Hematopoietic multipotent progenitor cell treated with erythropoietin and hydrocortisone succinate and interleukin-3 and kit ligand, for 15 days (in vitro differentiated cells): ENCODE measurements at regions not wholly inside any gene's neighbourhood (a gene's known extent, or its start where the extent isn't known, plus 50 kb on each side); places are given as distances from the start of the nearest gene placed in this dataset.
A peak's percentile ranks its signal among the peaks of the same experiment; 100 is the strongest.
"Not testable (repeated sequence)": the region's sequence is repeated elsewhere in the genome, so short reads cannot be mapped to it uniquely, and the experiment has no call there.

Experiments
- DNase-seq: peaks from one replicate; pipeline ENCODE4 v3.0.0-alpha.2; 2015; ENCODE audit warnings: low spot score

DNA sequence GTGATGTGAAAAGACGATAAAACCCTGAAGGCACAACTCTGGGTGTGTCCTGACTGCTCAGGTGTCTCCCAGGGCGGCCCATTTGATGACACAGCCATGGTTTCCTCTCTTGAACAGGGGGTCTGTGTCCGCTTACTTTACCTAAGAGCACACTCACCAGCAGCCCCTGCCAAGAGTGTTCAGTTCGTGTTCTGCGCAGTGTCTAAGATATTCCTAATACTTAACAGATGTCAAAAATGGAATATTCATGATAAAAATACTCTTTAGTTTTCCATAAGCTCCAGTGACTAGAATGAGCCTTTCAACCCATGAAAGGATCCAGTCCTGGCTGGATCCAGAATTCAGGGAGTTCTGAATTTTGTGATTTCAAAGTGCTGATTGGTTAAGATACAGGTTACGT is 492.4 kb downstream of the TNS3 start:
- no peak for DNase-seq

DNA sequence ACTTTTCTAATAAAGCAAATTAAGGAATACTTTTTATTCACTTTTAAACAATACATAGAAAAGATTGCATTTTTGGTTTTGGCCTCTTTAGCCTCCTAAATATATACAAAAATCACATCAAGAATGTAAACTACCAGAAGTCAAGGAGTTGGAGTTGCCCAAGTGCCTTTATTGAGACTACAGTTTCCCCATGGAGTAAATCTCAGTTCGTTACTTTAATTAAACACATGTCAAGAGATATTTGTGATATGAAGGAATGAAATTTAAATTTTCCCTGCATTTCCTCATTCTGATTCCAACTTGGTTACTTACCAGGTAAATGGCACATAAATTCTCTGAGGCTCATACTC is 492.9 kb downstream of the TNS3 start:
- no peak for DNase-seq

DNA sequence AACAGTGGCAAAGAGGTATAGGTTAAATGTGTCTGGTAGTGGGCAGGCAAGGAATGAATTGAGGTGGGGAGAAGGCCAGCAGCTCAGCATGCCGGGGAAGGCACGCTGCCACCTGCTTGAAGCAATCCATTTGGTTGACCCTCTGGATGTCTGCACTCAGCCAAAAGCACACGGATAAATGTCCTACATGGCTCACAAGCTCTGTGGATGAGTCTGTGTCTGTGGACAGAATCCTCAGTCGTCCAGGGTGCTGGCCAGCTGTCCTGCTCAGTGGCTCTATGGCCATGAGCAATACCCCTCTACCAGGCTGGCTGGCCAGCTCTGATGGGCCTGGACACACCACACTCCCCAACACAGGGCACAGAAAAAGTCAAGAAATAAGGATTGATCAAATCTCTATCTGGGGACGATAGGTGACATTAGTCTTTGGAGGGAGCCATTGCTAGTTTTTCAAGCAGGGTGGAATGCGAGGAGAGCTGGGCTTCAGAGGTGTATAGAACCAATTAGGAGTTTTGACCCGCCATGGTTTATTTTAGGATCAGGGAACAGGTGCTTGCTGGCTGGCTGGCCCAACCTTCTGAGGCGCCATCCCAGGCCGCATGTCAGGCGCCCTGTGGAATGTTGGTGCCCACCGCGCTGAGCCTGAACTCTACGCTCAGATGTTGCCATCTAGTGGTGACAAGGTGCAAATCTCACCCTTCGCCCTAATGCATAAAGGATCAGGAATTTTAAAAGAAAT is 493.4 kb downstream of the TNS3 start:
- peak; percentile 28 for DNase-seq

DNA sequence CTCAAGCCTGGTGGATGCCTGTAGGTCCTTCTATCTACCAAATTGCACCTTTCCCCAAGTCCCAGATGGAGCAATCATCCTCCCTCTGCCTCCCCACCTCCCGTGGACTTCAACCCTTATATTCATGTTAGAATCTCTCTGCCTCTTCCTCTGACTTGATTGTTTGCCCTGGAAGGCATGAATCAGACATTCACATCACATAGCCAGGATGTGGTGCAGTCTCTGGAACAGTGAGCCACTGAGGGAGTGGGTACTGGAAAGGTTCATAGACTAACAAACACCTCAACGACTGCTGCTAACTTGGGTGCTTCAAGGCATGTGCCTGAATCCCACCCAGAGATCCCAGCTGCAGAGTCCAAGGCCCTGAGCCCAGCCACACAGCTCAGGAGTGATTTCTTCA is 494.0 kb downstream of the TNS3 start:
- DNase-seq, result no peak

DNA sequence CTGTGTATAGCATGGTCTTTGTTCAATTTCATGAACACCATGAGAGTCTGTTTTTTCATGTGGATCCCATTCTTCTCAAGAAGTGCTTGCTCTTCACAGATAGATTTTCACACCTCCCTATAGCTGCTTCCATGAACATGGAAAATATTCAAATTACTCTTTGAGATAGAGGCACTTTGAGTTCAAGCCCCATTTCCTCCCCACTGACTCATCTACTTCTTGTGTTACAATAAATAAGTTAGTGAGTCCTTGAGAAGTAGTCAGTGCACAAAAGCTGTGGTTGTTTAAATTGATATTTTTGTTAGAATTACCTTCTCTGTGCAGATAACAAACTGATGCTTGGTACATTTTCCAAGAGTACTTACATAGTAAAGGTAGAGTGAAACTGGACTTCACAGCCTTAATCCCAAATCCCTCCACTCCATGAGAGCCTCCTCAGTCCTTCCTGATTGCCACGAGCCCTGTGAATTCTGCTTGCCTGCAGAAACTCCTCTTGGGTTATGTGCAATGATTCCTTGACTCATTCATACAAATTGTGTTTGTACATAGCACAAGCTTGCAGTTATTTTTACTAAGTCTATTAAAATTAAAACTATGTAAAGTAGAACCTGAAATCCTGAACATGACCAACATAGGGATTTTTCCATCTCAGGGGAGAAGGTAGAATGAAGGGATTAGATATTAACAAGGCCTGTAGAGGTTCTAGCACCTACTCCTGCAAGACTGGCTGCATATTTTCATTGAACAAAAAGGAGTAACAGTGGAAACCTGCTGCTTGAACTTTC is 496.2 kb downstream of the TNS3 start:
- no peak for DNase-seq

DNA sequence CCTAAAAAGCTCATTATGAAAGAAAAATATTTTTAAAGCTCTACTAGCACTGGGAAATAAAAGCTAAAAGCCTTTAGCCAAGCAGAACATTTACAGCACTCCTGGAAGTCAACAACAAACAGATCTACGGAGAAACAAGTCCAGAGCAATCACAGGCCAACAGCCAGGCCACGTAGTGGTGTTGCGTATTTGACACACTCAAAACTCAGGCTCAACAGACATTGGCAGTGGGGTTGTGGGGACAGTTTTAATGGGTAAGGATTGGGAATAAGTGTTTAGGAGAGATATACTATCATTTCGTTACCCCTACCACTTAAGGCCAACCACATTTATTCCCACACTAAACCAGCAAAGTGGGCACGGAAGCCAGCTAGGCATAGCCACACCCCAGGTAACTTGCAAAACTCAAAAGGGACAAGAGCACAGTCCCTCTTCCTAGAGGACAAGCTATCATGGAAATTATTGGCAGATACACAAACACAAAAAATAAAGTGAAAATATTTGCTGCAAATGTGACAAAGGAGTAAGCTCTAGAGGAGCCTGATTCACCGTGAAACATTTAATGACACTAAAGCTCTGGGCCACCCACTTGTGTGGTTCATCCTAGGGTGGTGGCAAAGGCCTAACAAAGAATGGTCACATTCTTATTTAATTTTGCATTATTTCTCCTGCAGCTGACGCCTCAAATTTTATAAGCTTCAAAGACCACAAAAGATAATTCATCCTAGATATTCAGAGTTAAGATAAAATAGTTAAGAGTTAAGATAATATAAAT is 498.2 kb downstream of the TNS3 start:
- DNase-seq, result no peak

DNA sequence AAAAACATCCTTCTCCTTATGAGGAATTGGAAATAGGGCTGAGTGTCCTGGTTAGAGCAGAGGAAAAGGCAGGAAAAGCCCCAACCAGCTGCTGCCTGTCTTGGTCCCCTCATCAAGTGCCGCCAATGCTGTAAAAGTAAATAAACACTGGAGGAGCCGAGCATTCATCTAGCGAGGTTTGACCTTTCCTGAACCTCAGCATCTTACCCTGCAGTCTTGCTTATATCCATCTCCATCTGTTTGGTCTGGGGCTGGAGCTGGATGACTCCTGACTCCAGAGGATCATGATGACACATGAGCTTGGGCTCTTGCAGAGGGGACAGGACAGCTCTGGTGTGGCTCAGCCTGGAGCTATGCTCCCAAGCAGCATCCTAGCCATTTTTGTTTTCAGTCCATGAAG is 501.1 kb downstream of the TNS3 start:
- DNase-seq, result no peak

DNA sequence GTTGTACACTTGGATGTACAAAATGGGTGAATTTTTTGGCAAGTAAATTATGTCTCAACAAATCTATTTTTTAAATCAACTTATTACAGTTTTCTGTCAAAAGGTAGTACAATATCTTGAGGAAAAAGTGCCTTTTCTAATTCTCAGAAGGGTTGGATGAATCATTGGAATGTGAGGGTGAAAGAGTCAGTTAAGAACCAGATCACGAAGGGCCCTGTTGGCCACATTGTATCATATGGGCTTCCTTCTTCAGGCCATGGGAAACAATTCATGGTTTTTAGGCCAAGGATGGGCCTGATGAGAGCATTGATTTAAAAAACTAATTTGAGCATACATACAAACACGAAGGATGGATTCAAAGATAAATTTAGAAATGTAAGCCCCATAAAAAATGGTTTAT is 503.7 kb downstream of the TNS3 start:
- DNase-seq, result no peak

DNA sequence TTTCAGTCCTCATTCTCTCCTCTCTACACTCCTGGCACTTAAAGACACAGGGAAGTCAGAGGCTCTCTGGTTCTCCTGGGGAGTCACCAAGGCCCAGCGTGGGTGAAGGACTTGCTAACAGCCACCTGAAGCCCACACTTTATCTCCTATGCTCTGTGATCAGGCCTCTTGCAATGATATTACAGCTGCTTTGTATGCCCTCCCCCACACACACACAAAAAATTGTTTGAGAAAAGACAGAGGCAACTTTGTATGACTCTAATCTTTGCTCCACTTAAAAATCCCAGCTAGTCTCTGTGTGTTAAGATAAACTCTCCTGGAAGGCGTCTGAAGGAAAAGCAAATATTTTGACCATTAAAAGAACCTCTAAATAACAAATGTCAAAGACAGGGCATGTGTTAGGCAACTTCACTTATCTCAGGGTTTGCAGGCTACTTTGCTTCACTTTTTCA is 507.2 kb downstream of the TNS3 start:
- DNase-seq, result no peak

DNA sequence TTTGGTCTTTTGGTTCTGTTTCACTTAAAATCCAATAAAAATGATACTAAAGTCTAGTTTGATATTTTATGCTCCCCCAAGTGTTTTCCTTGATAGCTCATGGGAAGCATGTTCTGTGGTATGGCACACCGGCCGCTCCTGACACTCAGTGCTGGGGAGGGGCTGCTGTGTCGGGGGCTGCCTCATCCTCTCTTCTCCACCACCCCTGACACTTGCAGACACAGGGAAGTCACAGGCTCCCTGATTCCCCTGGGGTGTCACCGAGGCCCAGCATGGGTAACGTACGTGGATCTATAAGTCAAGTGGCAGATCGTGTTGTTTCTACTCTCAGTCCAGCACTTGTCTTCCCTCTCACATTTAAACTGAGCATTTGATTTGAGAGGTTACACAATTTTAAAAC is 508.6 kb downstream of the TNS3 start:
- DNase-seq, result no peak

DNA sequence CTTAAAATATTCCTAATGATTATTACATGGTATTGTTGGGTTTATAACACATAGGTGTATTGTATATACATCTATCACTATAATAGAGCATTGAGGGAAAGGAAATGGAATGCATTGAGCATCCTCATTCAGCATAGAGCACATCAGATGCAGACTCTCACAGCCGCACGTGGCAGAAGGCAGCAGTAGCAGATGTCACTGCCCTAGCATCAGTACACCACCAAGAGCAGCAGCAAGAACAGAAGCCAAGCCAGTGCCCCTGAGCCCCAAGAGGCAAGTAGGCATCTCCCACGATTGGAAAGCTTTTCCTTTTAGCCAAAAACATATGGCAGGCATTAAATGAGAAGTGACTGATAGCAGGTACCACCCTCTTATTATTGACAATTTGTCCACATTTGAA is 510.0 kb downstream of the TNS3 start:
- no peak for DNase-seq

DNA sequence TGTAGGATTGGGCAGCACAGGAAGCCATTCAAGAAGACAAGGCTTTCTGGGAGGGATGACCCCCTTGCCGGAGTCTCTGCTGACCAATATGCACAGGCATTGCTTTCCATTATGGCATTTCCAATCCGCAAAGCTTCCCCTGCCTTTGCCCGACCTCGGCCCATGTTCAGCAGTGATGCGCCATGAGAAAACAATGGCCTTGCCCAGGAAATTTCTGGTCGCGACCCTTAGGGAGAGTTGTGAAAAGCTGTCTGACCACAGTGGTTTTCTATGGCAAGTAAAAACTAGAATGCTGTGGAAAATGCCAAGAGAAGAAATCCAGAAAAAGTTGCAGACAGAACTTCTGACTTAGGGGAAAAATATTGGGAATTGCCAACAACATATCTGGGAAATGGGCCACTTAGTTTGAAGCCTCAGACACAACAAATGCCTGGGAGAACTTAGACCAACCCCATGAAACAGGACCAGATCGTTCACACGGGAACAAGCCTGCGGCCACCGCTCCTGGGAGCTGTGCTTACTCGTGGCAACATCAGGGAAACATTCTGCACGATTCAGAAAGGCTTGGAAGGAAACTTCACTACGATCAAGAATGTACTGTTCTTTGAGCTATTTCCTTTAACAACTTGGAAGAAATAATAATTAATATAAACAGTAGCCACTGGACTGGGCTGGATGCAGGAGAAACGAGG is 512.4 kb downstream of the TNS3 start:
- DNase-seq, result no peak

DNA sequence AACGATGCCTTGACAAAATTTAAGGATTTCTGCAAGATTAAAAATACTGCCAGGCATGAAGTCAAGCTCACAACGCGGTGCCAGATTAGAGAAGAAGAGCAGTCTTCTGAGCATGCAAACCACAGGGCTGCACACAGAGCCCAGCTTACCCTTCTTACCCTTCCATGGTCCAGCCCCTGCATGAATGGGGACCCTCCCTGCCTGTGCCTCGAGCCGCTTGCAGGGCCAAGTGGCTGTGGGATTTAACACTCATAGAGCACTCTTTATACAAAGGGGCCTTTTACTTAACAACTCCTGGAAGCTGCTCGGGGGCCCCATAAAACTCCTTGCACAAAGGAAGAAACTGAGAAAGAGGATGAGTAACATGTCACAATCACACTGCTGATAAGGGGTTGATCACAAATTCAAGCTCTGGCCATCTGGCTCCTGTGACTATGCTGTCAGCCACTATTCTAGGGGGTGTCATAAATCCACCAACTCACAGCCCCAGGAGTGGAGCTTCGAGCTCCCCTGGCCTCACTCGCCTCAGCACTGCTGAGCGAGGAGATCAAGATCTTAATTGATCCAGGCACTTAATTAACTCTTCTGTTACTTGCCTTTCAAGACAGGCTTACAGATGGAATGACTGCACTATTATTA is 514.8 kb downstream of the TNS3 start:
- no peak for DNase-seq

DNA sequence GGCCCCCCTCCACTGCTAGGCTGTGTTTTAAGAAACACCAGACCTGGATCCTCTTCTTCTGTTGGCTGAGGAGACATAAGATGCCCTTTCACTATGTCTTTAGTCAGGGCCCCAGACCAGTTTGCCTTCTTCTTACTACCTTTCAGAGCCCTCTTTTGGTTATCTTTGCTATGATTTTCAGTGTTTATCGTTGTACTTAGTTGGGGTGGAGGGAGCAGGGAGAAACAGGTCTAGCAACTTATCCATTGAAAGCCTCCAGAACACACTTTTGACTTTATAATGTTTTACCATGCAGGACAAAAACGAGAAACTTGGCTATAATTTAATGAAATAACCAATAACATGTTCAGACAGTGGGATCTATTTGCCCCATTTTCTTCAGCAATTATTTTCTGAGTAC is 525.2 kb downstream of the TNS3 start:
- no peak for DNase-seq

DNA sequence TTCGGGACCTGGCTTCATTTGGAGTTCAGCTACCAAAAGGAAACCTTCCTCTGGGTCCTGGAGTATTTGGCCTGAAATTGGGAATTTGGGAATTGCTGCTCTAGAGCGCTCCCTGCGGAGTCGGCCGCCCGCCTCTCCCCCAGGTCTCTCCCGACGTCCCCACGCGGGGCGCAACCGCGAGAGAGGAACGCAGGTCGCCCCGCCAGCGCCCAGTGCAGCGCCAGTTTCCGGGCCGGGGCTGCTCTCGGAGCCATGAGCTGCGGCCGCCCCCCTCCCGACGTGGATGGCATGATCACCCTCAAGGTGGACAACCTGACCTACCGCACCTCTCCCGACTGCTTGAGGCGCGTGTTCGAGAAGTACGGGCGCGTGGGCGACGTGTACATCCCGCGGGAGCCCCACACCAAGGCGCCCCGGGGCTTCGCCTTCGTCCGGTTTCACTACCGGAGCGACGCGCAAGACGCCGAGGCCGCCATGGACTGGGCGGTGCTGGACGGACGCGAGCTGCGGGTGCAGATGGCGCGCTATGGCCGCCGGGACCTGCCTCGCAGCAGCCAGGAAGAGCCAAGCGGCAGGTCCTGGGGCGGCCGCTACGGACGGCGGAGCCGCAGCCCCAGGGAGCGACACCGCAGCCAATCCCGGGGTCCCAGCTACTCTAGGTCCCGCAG is 529.2 kb downstream of the TNS3 start:
- not testable (repeated sequence) for DNase-seq

DNA sequence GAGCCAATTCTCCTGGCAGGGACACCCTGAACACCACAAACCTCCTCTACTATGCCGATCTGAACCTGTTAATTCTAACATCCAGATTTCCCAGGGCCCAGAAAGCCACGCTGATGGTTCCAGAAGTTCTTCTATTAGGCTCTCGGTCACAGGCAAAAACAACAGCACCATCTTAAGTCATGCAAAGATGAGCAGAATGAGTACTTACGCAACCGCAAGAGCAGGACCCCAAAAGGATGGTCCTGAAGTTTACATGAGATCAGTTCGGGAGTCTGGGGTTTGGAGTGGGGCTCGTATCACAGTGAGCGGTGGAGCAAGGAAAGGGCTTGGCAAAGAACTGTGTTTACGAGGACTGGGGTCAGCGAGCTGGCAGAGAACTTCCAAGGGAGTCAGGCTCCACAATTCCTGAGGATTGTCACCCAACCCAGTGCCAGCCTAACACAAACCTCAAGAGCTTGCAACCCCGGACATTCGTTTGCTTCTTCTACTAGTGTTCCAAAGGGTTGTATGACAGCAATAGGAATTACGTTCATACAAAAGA is 532.6 kb downstream of the TNS3 start:
- no peak for DNase-seq

DNA sequence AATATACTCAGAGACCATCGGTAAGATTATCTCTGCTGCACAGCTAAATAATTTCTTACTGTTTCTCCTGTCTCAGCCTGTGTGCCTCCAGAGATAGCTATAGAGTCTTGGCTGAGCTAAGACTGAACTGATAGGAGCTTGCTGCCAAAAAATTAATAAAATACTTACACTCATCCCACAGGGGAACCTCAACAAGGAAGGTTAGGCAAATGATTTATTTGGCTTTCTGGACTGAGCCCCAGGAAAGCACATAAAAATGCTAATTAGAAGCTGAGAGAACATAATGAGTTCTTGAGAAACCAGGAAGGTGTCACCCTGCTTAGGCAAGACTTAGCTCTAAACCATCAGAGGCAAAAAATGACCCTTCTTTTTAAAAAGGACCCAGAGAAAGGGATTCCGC is 534.5 kb downstream of the TNS3 start:
- DNase-seq, result no peak

DNA sequence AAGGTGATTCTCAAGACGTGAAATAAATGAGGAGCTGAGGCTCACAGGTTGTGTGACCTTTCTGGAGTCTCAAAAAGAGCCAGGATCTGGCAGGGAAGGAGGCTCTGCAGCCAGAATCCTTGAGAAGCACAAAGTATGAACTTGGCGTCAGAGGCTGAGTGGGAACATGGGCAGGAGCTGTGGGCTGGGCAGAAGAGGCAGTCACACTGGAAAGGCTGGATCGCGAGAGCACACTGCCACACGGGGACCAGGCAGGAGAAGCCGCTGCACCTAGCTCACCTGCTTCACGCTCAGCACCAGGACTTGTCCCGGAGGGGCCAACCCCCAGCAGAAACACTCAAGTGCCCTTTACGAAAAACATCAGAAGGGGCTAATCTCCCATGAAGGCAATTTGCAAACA is 535.0 kb downstream of the TNS3 start:
- DNase-seq, result no peak

DNA sequence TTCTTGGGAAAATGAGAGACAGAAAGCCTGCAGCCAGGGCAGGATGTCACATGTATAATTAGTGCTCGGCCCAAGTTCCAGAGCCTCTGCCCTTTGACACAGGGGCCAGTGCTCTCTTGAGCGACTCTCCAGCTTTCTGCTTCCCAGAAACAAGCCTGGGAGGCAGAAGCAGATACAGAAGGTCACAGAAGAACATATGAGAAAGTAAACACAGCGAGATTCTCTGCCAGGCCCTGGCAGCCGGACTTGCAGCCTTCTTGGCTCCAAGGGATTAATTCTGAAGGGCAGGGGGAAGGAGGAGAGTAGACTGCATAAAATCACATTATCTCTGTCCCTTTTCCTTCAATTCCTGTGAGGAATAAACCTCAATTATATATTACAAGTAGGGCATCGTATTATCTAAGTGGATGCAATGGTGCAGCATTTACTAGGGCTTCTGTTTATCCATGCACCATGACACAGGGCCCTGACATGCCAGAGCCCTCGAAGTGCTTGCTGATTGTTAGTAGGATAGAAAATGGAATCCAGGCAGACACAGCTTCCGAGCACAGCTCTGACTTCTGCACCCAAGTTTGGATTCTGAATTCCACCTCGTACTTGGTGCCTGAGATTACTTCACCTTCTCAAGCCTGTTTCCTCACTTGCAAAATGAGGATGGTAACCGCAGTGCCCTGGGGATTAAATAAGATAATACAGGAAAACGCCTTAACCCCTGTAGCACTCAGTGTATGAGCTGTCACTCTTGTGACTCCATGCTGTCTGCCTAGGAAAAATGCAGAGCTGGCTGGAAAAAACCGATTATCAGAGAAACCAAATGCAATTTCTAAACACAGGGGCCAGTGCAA is 536.5 kb downstream of the TNS3 start:
- DNase-seq, result no peak

DNA sequence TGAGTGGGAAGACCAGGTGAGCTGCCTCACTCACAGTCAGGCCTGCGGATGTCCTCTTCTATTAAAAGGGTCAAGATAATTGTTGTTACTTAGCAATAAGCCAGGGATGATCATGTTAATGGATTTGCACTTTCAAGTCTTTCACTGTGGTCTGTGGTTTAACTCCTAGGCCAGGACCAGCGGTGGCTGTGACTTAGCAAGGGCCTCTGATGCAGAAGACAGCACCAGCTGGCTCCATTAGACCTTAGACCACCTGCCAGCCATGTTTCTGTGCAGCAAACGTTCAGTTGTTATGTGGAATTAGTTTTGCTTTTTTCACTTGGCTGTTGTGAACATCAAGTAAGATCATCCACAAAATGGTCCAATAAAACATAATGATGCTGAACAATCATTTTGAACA is 537.3 kb downstream of the TNS3 start:
- DNase-seq, result no peak
